ENCODE measurements at regions not wholly inside any gene's neighbourhood (a gene's known extent, or its start where the extent isn't known, plus 50 kb on each side); places are given as distances from the start of the nearest gene placed in this dataset.

- no peak for DNase-seq (ENCODE audit: low spot score)
Observed at GRCh38 chr18:75898651-75899050, 471.1 kb upstream of the SMIM21 start.

GRCh38 chr18:75897386-75897785 lies 469.9 kb upstream of the SMIM21 start:
- no peak for DNase-seq (ENCODE audit: low spot score)

- DNase-seq (ENCODE audit: low spot score): no peak
Observed at GRCh38 chr18:75896865-75897264, 469.4 kb upstream of the SMIM21 start.

- DNase-seq (ENCODE audit: low spot score): no peak
Observed at GRCh38 chr18:75895135-75895534, 467.6 kb upstream of the SMIM21 start.

- no peak for DNase-seq (ENCODE audit: low spot score)
Observed at GRCh38 chr18:75884728-75885127, 457.2 kb upstream of the SMIM21 start.

GRCh38 chr18:75880925-75881504 lies 453.5 kb upstream of the SMIM21 start:
- no peak for DNase-seq (ENCODE audit: low spot score)

GRCh38 chr18:75880266-75880665 lies 452.8 kb upstream of the SMIM21 start:
- DNase-seq (ENCODE audit: low spot score): no peak

- no peak for DNase-seq (ENCODE audit: low spot score)
Observed at GRCh38 chr18:75879196-75879595, 451.7 kb upstream of the SMIM21 start.

- DNase-seq (ENCODE audit: low spot score): no peak
Observed at GRCh38 chr18:75875559-75875958, 448.1 kb upstream of the SMIM21 start.

- no peak for DNase-seq (ENCODE audit: low spot score)
Observed at GRCh38 chr18:75874401-75875089, 447.0 kb upstream of the SMIM21 start.

- no peak for DNase-seq (ENCODE audit: low spot score)
Observed at GRCh38 chr18:75871596-75871995, 444.1 kb upstream of the SMIM21 start.

- no peak for DNase-seq (ENCODE audit: low spot score)
Observed at GRCh38 chr18:75869162-75869561, 441.7 kb upstream of the SMIM21 start.

GRCh38 chr18:75868031-75868430 lies 440.5 kb upstream of the SMIM21 start:
- no peak for DNase-seq (ENCODE audit: low spot score)

GRCh38 chr18:75865639-75866038 lies 438.1 kb upstream of the SMIM21 start:
- no peak for DNase-seq (ENCODE audit: low spot score)

- DNase-seq (ENCODE audit: low spot score): no peak
Observed at GRCh38 chr18:75864816-75865215, 437.3 kb upstream of the SMIM21 start.

- no peak for DNase-seq (ENCODE audit: low spot score)
Observed at GRCh38 chr18:75863696-75864095, 436.2 kb upstream of the SMIM21 start.

GRCh38 chr18:75862458-75862857 lies 435.0 kb upstream of the SMIM21 start:
- DNase-seq (ENCODE audit: low spot score): no peak

- DNase-seq (ENCODE audit: low spot score): no peak
Observed at GRCh38 chr18:75860166-75860565, 432.7 kb upstream of the SMIM21 start.

GRCh38 chr18:75859533-75859932 lies 432.0 kb upstream of the SMIM21 start:
- DNase-seq (ENCODE audit: low spot score): no peak

GRCh38 chr18:75858754-75859153 lies 431.3 kb upstream of the SMIM21 start:
- no peak for DNase-seq (ENCODE audit: low spot score)

- DNase-seq (ENCODE audit: low spot score): no peak
Observed at GRCh38 chr18:75857558-75857957, 430.1 kb upstream of the SMIM21 start.

- DNase-seq (ENCODE audit: low spot score): no peak
Observed at GRCh38 chr18:75854808-75855207, 427.3 kb upstream of the SMIM21 start.

GRCh38 chr18:75854174-75854573 lies 426.7 kb upstream of the SMIM21 start:
- DNase-seq (ENCODE audit: low spot score): no peak

GRCh38 chr18:75846321-75846720 lies 418.8 kb upstream of the SMIM21 start:
- no peak for DNase-seq (ENCODE audit: low spot score)
